Adrenal gland (tissue), 9 donors: ENCODE measurements at regions not wholly inside any gene's neighbourhood (a gene's known extent, or its start where the extent isn't known, plus 50 kb on each side); places are given as distances from the start of the nearest gene placed in this dataset.

Experiments
- DNase-seq, 7 donors: peaks; one replicate each; pipeline ENCODE4 v3.0.0-alpha.2; 2019 to 2020
- H3K27ac ChIP-seq, 5 donors: fragments of 200-600 bp; sonication (generic) in 4 of 5; 1 replicate in 3 of 5; 2 replicates in 2 of 5; pipeline versions ENCODE4 v1.5.1 to v1.8.0; 2016 to 2020; ENCODE audit warnings: mild to moderate bottlenecking in 1 of 5
- H3K27me3 ChIP-seq: fragments of 200-600 bp; 2 replicates; pipeline ENCODE4 v1.8.0; 2021
- H3K36me3 ChIP-seq, 2 donors: fragments of 200-600 bp; replicated peaks in 1 of 2; 1 replicate in 1 of 2; 2 replicates in 1 of 2; pipeline versions ENCODE4 v1.5.1 to v1.8.0; 2018 to 2022
- H3K4me1 ChIP-seq, 2 donors: fragments of 200-600 bp; replicated peaks in 1 of 2; 1 replicate in 1 of 2; 2 replicates in 1 of 2; pipeline versions ENCODE4 v1.5.1 to v1.8.0; 2018 to 2021
- H3K4me3 ChIP-seq, 4 donors: fragments of 200-600 bp; sonication (generic) in 3 of 4; one replicate each; pipeline ENCODE4 v1.5.1; 2016 to 2018
- H3K9me3 ChIP-seq, 3 donors: fragments of 200-600 bp; sonication (generic) in 1 of 3; replicated peaks in 1 of 3; 1 replicate in 2 of 3; 2 replicates in 1 of 3; pipeline versions ENCODE4 v1.5.1 to v1.8.0; 2016 to 2021
- CTCF ChIP-seq, 6 experiments: fragments of 450-650 bp in 4 of 6; fragments of 200-600 bp in 2 of 6; sonication (generic) in 1 of 6; IDR thresholded peaks; 1 replicate in 5 of 6; 2 replicates in 1 of 6; pipeline versions ENCODE4 v1.5.1 to v1.8.0; 2016 to 2021; ENCODE audit warnings: antibody characterized with exemption in 6 of 6, mild to moderate bottlenecking in 2 of 6, moderate library complexity in 1 of 6
- POLR2A ChIP-seq, 2 donors: fragments of 450-650 bp; IDR thresholded peaks; one replicate each; pipeline ENCODE4 v1.6.1; 2017; ENCODE audit warnings: antibody characterized with exemption in 2 of 2, mild to moderate bottlenecking in 2 of 2, moderate library complexity in 1 of 2
- WGBS, 4 donors: extraction: QIAGEN DNeasy Blood & Tissue Kit in 2 of 4; methylation state at CpG; one replicate each; pipeline versions ENCODE4 v1.1.5 to v1.1.7; 2013 to 2017; 5-methylcytosine and 5-hydroxymethylcytosine counted together
- intact Hi-C, 2 donors: fragments of 100-400 bp; cut with DNase I; formaldehyde crosslinking; loops; one replicate each; pipeline versions ENCODE4 v1.14.1 to v1.15.0; 2022 to 2023
- donor health status: healthy with polysubstance abuse.
- donor health status: Bipolar disorder and iron deficiency.
- donor health status: DM: yes; HTN: yes; CAD: no.
- donor health status: DM: no; HTN: no; CAD: no.
- donor health status: DM: no; HTN: no; CAD: no.

GRCh38 chr20:23229989-23230388 lies 120.6 kb upstream of the NXT1 start:
- Histone ChIP-seq H3K4me3 (no peak overlapping the region), H3K27ac (no peak overlapping the region), H3K27me3 (no peaks in the 10 kb centered on the region), H3K4me1 (peaks cover 0 to 3% of the 10 kb centered on the region in 2 donors), H3K9me3 (no peaks in the 10 kb centered on the region), H3K36me3 (no peaks in the 10 kb centered on the region)
- TF ChIP-seq CTCF (IDR thresholded peaks at IDR 0.05) (no peak), POLR2A (IDR thresholded peaks at IDR 0.05) (no peak)
- no peak for DNase-seq
- intact Hi-C loops: loop anchor here in 1 of 2 donors (10.0 kb wide), 1 partner anchor 175 kb away; no protein-coding TSS in a partner anchor
- 76 to 81% (median 81%) methylated on average over 3 of the region's 3 CpGs for WGBS, 4 donors

GRCh38 chr20:23228912-23229311 lies 121.7 kb upstream of the NXT1 start:
- Histone ChIP-seq H3K4me1 (peaks cover 0 to 3% of the 10 kb centered on the region in 2 donors), H3K4me3 (no peak overlapping the region), H3K36me3 (no peaks in the 10 kb centered on the region), H3K27me3 (no peaks in the 10 kb centered on the region), H3K27ac (no peak overlapping the region), H3K9me3 (no peaks in the 10 kb centered on the region)
- WGBS, 4 donors: 46 to 71% (median 58%) methylated on average over 3 of the region's 3 CpGs
- TF ChIP-seq CTCF (IDR thresholded peaks at IDR 0.05) (no peak), POLR2A (IDR thresholded peaks at IDR 0.05) (no peak)
- intact Hi-C loops: no loop called here
- DNase-seq: no peak

- Histone ChIP-seq H3K27ac (no peak overlapping the region), H3K4me3 (no peak overlapping the region), H3K27me3 (no peaks in the 10 kb centered on the region), H3K4me1 (peaks cover 0 to 3% of the 10 kb centered on the region in 2 donors), H3K9me3 (no peaks in the 10 kb centered on the region), H3K36me3 (no peaks in the 10 kb centered on the region)
- no peak for DNase-seq
- 80 to 86% (median 83%) methylated on average over 7 of the region's 7 CpGs for WGBS, 4 donors
- no peak for TF ChIP-seq CTCF (IDR thresholded peaks at IDR 0.05)
- TF ChIP-seq POLR2A (IDR thresholded peaks at IDR 0.05): no peak
- intact Hi-C loops: no loop called here
Measured at GRCh38 chr20:23227976-23228375, 122.6 kb upstream of the NXT1 start.

- Histone ChIP-seq H3K27me3 (no peaks in the 10 kb centered on the region), H3K4me3 (no peak overlapping the region), H3K4me1 (peaks cover 0 to 3% of the 10 kb centered on the region in 2 donors), H3K9me3 (no peaks in the 10 kb centered on the region), H3K27ac (no peak overlapping the region), H3K36me3 (no peaks in the 10 kb centered on the region)
- intact Hi-C loops: no loop called here
- 64 to 77% (median 73%) methylated on average over 3 to 4 of the region's 4 CpGs for WGBS, 4 donors
- no peak for DNase-seq
- TF ChIP-seq CTCF (IDR thresholded peaks at IDR 0.05) (no peak), POLR2A (IDR thresholded peaks at IDR 0.05) (no peak)
Measured at GRCh38 chr20:23227274-23227673, 123.3 kb upstream of the NXT1 start.
